COLO829 (cell line): ENCODE measurements at regions not wholly inside any gene's neighbourhood (a gene's known extent, or its start where the extent isn't known, plus 50 kb on each side); places are given as distances from the start of the nearest gene placed in this dataset.
"Not testable (repeated sequence)": the region's sequence is repeated elsewhere in the genome, so short reads cannot be mapped to it uniquely, and the experiment has no call there.

Experiments
- DNase-seq: peaks from one replicate; pipeline ENCODE4 v3.0.0; 2012; ENCODE audit warnings: low spot score

GRCh38 chr17:36845916-36846315, 91.4 kb upstream of the LHX1 start:
- DNase-seq, result no peak

GRCh38 chr17:36846410-36847292, 90.6 kb upstream of the LHX1 start:
- DNase-seq, result no peak

- no peak for DNase-seq
Measured at GRCh38 chr17:36848008-36848902, 89.0 kb upstream of the LHX1 start.

- not testable (repeated sequence) for DNase-seq
Measured at GRCh38 chr17:36849020-36849419, 88.3 kb upstream of the LHX1 start.

- peak; percentile 70 for DNase-seq
Measured at GRCh38 chr17:36849871-36850348, 87.4 kb upstream of the LHX1 start.

GRCh38 chr17:36850790-36851189, 86.5 kb upstream of the LHX1 start:
- peak; percentile 68 for DNase-seq

- no peak for DNase-seq
Measured at GRCh38 chr17:36851250-36851649, 86.0 kb upstream of the LHX1 start.

- not testable (repeated sequence) for DNase-seq
Measured at GRCh38 chr17:36852478-36852877, 84.8 kb upstream of the LHX1 start.

GRCh38 chr17:36854982-36855381, 82.3 kb upstream of the LHX1 start:
- DNase-seq, result no peak

- DNase-seq, result no peak
Measured at GRCh38 chr17:36855459-36855858, 81.8 kb upstream of the LHX1 start.

- DNase-seq, result no peak
Measured at GRCh38 chr17:36856222-36856621, 81.1 kb upstream of the LHX1 start.

GRCh38 chr17:36856903-36857381, 80.3 kb upstream of the LHX1 start:
- DNase-seq, result no peak

GRCh38 chr17:36857698-36858097, 79.6 kb upstream of the LHX1 start:
- no peak for DNase-seq

GRCh38 chr17:36858119-36859002, 78.9 kb upstream of the LHX1 start:
- DNase-seq, result no peak

- no peak for DNase-seq
Measured at GRCh38 chr17:36859003-36859300, 78.3 kb upstream of the LHX1 start.

GRCh38 chr17:36859706-36860105, 77.6 kb upstream of the LHX1 start:
- no peak for DNase-seq

GRCh38 chr17:36861531-36861930, 75.7 kb upstream of the LHX1 start:
- no peak for DNase-seq

GRCh38 chr17:36862116-36862920, 75.0 kb upstream of the LHX1 start:
- no peak for DNase-seq

- no peak for DNase-seq
Measured at GRCh38 chr17:36863131-36863530, 74.1 kb upstream of the LHX1 start.

- no peak for DNase-seq
Measured at GRCh38 chr17:36863676-36864612, 73.3 kb upstream of the LHX1 start.
